ENCODE measurements at regions not wholly inside any gene's neighbourhood (a gene's known extent, or its start where the extent isn't known, plus 50 kb on each side); places are given as distances from the start of the nearest gene placed in this dataset.

GRCh38 chr5:167255926-167256325 lies 1035.5 kb upstream of the WWC1 start:
- no peak for TF ChIP-seq ZNF622 (IDR thresholded peaks at IDR 0.05)
- no peak for TF ChIP-seq CTCF (IDR thresholded peaks at IDR 0.05 in 2 of 3, conservative IDR thresholded peaks at IDR 0.05 in 1 of 3; ENCODE audit: control insufficient read depth in 2 of 3, extremely low read depth in 1 of 3, insufficient read depth in 1 of 3, low read depth in 3 of 3, low read length in 3 of 3)
- no peak for TF ChIP-seq MAX (IDR thresholded peaks at IDR 0.05; ENCODE audit: low read depth, low read length)
- no peak for TF ChIP-seq CREB1 (IDR thresholded peaks at IDR 0.05; ENCODE audit: low read depth)
- no peak for TF ChIP-seq NFIC (IDR thresholded peaks at IDR 0.05; ENCODE audit: low read depth, low read length)

Data from GM12878 (cell line).